ENCODE measurements at regions not wholly inside any gene's neighbourhood (a gene's known extent, or its start where the extent isn't known, plus 50 kb on each side); places are given as distances from the start of the nearest gene placed in this dataset.

DNA sequence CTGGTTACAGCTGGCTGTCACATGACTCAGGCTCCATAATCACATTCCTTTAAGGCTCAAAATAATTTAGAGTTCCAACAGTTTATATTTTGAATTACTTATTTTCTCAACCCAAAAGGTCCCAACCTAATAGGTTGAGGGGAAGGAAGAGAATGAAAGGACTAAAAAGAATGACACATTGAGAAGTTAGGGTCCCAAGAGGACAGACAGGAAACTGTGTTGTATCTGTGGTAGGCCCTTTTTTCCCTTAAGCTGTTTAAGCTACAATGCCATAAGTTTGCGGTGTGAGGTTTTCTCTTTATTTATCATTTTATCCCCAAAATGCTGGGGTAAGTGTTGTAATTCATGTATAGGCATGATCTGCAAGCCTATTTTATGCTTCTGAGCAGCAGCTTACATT is 290.2 kb downstream of the ZNF674 start:
- DNase-seq = no peak
- Histone ChIP-seq H2AFZ (ENCODE audit: low read depth, low read length) (no peak overlapping the region), H3K4me2 (ENCODE audit: insufficient read depth, low read length) (peak overlapping the region; percentile 45; the same call in 1 of the 2 replicates), H3K27me3 (ENCODE audit: insufficient read depth, low read length, poor library complexity) (no peaks in the 10 kb centered on the region), H3K9ac (ENCODE audit: low read depth, low read length) (no peak overlapping the region), H3K4me3 (ENCODE audit: low read depth in 1 of 2, low read length in 2 of 2) (no peak overlapping the region), H3K9me3 (ENCODE audit: insufficient read depth, low read length, severe bottlenecking) (no peaks in the 10 kb centered on the region), H3K36me3 (ENCODE audit: insufficient read depth, low read length) (no peaks in the 10 kb centered on the region), H3K4me1 (ENCODE audit: insufficient read depth, low read length) (peaks cover 24% of the 10 kb centered on the region), H3K79me2 (ENCODE audit: insufficient read depth, low read length) (no peaks in the 10 kb centered on the region), H3K27ac (ENCODE audit: low read length) (peak overlapping the region; percentile 54), H4K20me1 (ENCODE audit: insufficient read depth, low read length) (no peaks in the 10 kb centered on the region)
- TF ChIP-seq EZH2 (IDR thresholded peaks at IDR 0.05; ENCODE audit: borderline replicate concordance, low read depth, low read length, severe bottlenecking) = no peak
- TF ChIP-seq, protein P1, sequence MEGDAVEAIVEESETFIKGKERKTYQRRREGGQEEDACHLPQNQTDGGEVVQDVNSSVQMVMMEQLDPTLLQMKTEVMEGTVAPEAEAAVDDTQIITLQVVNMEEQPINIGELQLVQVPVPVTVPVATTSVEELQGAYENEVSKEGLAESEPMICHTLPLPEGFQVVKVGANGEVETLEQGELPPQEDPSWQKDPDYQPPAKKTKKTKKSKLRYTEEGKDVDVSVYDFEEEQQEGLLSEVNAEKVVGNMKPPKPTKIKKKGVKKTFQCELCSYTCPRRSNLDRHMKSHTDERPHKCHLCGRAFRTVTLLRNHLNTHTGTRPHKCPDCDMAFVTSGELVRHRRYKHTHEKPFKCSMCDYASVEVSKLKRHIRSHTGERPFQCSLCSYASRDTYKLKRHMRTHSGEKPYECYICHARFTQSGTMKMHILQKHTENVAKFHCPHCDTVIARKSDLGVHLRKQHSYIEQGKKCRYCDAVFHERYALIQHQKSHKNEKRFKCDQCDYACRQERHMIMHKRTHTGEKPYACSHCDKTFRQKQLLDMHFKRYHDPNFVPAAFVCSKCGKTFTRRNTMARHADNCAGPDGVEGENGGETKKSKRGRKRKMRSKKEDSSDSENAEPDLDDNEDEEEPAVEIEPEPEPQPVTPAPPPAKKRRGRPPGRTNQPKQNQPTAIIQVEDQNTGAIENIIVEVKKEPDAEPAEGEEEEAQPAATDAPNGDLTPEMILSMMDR (IDR thresholded peaks at IDR 0.05; ENCODE audit: borderline replicate concordance, extremely low read depth, low read length, poor library complexity, severe bottlenecking) = no peak
- peak; percentile 96 for ATAC-seq (ENCODE audit: insufficient read depth, low read depth)

DNA sequence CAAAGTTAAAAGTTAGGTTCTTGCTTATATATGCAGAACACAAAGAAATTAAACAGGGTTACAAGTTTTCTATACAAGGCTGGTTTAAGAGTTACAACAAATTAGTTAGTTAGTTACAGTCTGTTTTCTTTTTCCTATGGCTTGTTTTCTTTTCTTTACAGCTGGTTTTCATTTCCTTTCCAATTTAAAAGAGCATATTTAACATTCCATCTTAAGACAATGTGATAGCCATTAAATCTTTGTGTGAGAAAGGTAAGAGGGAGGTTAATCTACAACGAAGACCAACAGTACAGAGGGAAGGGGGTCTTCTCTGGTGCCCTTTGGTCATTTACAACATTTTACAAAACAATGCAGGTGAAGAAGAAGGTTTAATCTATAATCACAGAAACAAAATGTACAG is 290.6 kb downstream of the ZNF674 start:
- Histone ChIP-seq H2AFZ (ENCODE audit: low read depth, low read length) (no peak overlapping the region; the same call in 1 of the 2 replicates), H3K79me2 (ENCODE audit: insufficient read depth, low read length) (no peaks in the 10 kb centered on the region), H3K36me3 (ENCODE audit: insufficient read depth, low read length) (no peaks in the 10 kb centered on the region), H3K9me3 (ENCODE audit: insufficient read depth, low read length, severe bottlenecking) (no peaks in the 10 kb centered on the region), H3K27me3 (ENCODE audit: insufficient read depth, low read length, poor library complexity) (no peaks in the 10 kb centered on the region), H3K4me2 (ENCODE audit: insufficient read depth, low read length) (peak overlapping the region; percentile 45; the same call in 1 of the 2 replicates), H3K27ac (ENCODE audit: low read length) (peak overlapping the region; percentile 54), H3K4me1 (ENCODE audit: insufficient read depth, low read length) (peaks cover 24% of the 10 kb centered on the region), H4K20me1 (ENCODE audit: insufficient read depth, low read length) (no peaks in the 10 kb centered on the region), H3K9ac (ENCODE audit: low read depth, low read length) (no peak overlapping the region), H3K4me3 (ENCODE audit: low read depth in 1 of 2, low read length in 2 of 2) (no peak overlapping the region)
- TF ChIP-seq, protein P1 (IDR thresholded peaks at IDR 0.05; ENCODE audit: borderline replicate concordance, extremely low read depth, low read length, poor library complexity, severe bottlenecking) = no peak
- no peak for TF ChIP-seq EZH2 (IDR thresholded peaks at IDR 0.05; ENCODE audit: borderline replicate concordance, low read depth, low read length, severe bottlenecking)
- ATAC-seq (ENCODE audit: insufficient read depth, low read depth) (no peak), DNase-seq (no peak)

DNA sequence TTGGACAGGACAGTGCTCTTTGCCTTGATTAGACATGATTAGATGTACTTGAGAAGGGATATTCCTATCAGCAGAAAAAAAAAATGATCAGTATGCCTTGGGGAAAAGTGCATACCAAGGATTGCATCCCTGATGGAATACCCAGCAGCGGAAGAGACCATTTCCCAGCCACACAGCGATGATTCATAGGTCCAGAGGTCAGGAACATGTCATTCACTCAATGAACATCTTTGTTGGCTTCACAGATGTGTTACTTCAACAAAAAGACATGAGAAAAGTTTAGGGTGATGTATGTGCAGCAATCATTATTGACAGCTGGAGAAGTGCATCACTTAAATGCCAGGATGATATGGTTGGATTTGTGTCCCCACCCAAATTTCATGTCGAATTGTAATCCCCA is 293.5 kb downstream of the ZNF674 start:
- Histone ChIP-seq H3K27ac (ENCODE audit: low read length) (no peak overlapping the region), H3K4me1 (ENCODE audit: insufficient read depth, low read length) (peaks cover 24% of the 10 kb centered on the region), H3K36me3 (ENCODE audit: insufficient read depth, low read length) (no peaks in the 10 kb centered on the region), H3K9ac (ENCODE audit: low read depth, low read length) (no peak overlapping the region), H2AFZ (ENCODE audit: low read depth, low read length) (no peak overlapping the region), H3K4me3 (ENCODE audit: low read depth in 1 of 2, low read length in 2 of 2) (no peak overlapping the region), H3K9me3 (ENCODE audit: insufficient read depth, low read length, severe bottlenecking) (no peaks in the 10 kb centered on the region), H3K27me3 (ENCODE audit: insufficient read depth, low read length, poor library complexity) (no peaks in the 10 kb centered on the region), H3K4me2 (ENCODE audit: insufficient read depth, low read length) (no peak overlapping the region), H3K79me2 (ENCODE audit: insufficient read depth, low read length) (no peaks in the 10 kb centered on the region), H4K20me1 (ENCODE audit: insufficient read depth, low read length) (no peaks in the 10 kb centered on the region)
- TF ChIP-seq, protein P1 (IDR thresholded peaks at IDR 0.05; ENCODE audit: borderline replicate concordance, extremely low read depth, low read length, poor library complexity, severe bottlenecking) = no peak
- TF ChIP-seq EZH2 (IDR thresholded peaks at IDR 0.05; ENCODE audit: borderline replicate concordance, low read depth, low read length, severe bottlenecking) = no peak
- ATAC-seq (ENCODE audit: insufficient read depth, low read depth) (no peak), DNase-seq (no peak)

DNA sequence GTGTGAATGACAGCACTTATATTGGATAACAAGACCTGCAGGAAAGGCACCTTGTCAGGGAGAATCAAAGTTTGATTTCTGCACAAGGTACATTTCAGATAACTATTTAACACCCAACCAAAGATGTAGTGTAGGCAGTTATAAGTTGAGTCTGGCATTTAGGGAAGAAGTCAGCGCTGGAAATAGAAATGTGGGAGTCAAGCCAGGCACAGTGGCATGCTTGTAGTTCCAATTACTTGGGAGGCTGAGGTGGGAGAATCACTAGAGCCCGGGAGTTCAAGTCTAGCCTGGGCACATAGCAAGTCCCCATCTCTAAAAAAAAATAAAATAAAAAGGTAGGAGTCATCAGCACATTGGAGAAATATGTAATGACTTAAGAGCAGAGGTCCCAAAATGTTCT is 295.1 kb downstream of the ZNF674 start:
- H3K4me3 ChIP-seq (ENCODE audit: low read depth in 1 of 2, low read length in 2 of 2) = no peak overlapping the region
- H3K79me2 ChIP-seq (ENCODE audit: insufficient read depth, low read length) = no peaks in the 10 kb centered on the region
- H3K9ac ChIP-seq (ENCODE audit: low read depth, low read length) = no peak overlapping the region
- no peaks in the 10 kb centered on the region for H3K9me3 ChIP-seq (ENCODE audit: insufficient read depth, low read length, severe bottlenecking)
- no peak overlapping the region for H2AFZ ChIP-seq (ENCODE audit: low read depth, low read length)
- DNase-seq (no peak), ATAC-seq (ENCODE audit: insufficient read depth, low read depth) (no peak)
- no peak for TF ChIP-seq EZH2 (IDR thresholded peaks at IDR 0.05; ENCODE audit: borderline replicate concordance, low read depth, low read length, severe bottlenecking)
- TF ChIP-seq, protein P1 (IDR thresholded peaks at IDR 0.05; ENCODE audit: borderline replicate concordance, extremely low read depth, low read length, poor library complexity, severe bottlenecking) = no peak
- no peak overlapping the region for H3K4me2 ChIP-seq (ENCODE audit: insufficient read depth, low read length)
- peaks cover 14% of the 10 kb centered on the region for H3K4me1 ChIP-seq (ENCODE audit: insufficient read depth, low read length)
- no peaks in the 10 kb centered on the region for H3K36me3 ChIP-seq (ENCODE audit: insufficient read depth, low read length)
- no peaks in the 10 kb centered on the region for H3K27me3 ChIP-seq (ENCODE audit: insufficient read depth, low read length, poor library complexity)
- H3K27ac ChIP-seq (ENCODE audit: low read length) = no peak overlapping the region
- H4K20me1 ChIP-seq (ENCODE audit: insufficient read depth, low read length) = no peaks in the 10 kb centered on the region
